HAP-1 (cell line): ENCODE measurements at regions not wholly inside any gene's neighbourhood (a gene's known extent, or its start where the extent isn't known, plus 50 kb on each side); places are given as distances from the start of the nearest gene placed in this dataset.
"Not testable (repeated sequence)": the region's sequence is repeated elsewhere in the genome, so short reads cannot be mapped to it uniquely, and the experiment has no call there.

Source experiments
- DNase-seq, 2 experiments: peaks; one replicate each; pipeline ENCODE4 v3.0.0-alpha.2; 2016 to 2020; ENCODE audit warnings: low spot score in 2 of 2
- H3K27me3 ChIP-seq: fragments of 250-450 bp; sonication (Bioruptor Pico); 2 replicates; pipeline ENCODE4 v1.5.1; 2020; ENCODE audit warnings: low read depth, mild to moderate bottlenecking, moderate library complexity
- H3K36me3 ChIP-seq: fragments of 250-450 bp; sonication (Bioruptor Pico); replicated peaks from 2 replicates; pipeline ENCODE4 v1.5.1; 2020; ENCODE audit warnings: mild to moderate bottlenecking
- H3K4me1 ChIP-seq: fragments of 250-450 bp; sonication (Bioruptor Pico); 2 replicates; pipeline ENCODE4 v1.5.1; 2020; ENCODE audit warnings: mild to moderate bottlenecking
- H3K4me3 ChIP-seq: fragments of 250-450 bp; sonication (Bioruptor Pico); 2 replicates; pipeline ENCODE4 v1.5.1; 2020; ENCODE audit warnings: mild to moderate bottlenecking, moderate library complexity
- H3K9me3 ChIP-seq: fragments of 250-450 bp; sonication (Bioruptor Pico); 2 replicates; pipeline ENCODE4 v1.5.1; 2020; ENCODE audit warnings: mild to moderate bottlenecking, moderate library complexity
- in situ Hi-C: fragments of 300-500 bp; cut with MboI; formaldehyde crosslinking; loops from 3 replicates; pipeline ENCODE4 v1.14.3; 2020; ENCODE audit warnings: low sequenced_read_pairs, inconsistent platforms, mixed read lengths

- H3K27me3 ChIP-seq = no peaks in the 10 kb centered on the region; the same call in 1 of the 2 replicates
These were observed 64.7 kb upstream of the LMO2 start for GRCh38 chr11:33956611-33957010.

DNA sequence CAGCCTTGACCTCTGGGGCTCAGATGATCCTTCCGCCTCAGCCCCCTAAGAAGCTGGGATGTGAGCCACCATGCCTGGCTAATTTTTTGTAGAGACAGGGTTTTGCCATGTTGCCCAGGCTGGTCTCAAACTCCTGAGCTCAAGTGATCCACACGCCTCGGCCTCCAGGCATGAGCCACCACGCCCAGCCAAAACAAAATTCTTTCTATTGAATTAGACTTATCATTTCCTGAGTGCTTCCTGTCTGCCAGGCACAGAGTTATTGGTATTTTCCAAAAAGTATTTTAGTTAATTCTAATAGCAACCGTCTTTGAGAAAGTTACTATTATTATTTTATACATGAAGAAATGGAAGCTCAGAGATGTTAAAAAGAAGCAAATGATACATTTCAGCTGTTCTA lies 61.4 kb upstream of the LMO2 start:
- DNase-seq = no peak
- in situ Hi-C loops = no loop called here
- no peaks in the 10 kb centered on the region for H3K9me3 ChIP-seq
- H3K27me3 ChIP-seq = no peaks in the 10 kb centered on the region; the same call in 1 of the 2 replicates
- H3K4me1 ChIP-seq = no peaks in the 10 kb centered on the region
- no peak overlapping the region for H3K4me3 ChIP-seq
- H3K36me3 ChIP-seq = no peaks in the 10 kb centered on the region

More at GRCh38 chr11:33956611-33957010, 64.7 kb upstream of the LMO2 start:
- Histone ChIP-seq H3K4me3 (no peak overlapping the region), H3K4me1 (no peaks in the 10 kb centered on the region), H3K9me3 (no peaks in the 10 kb centered on the region), H3K36me3 (no peaks in the 10 kb centered on the region)
- no peak for DNase-seq
- in situ Hi-C loops = no loop called here

- no peak for DNase-seq
- in situ Hi-C loops = no loop called here
- H3K9me3 ChIP-seq = no peaks in the 10 kb centered on the region
- H3K4me1 ChIP-seq = no peaks in the 10 kb centered on the region
- H3K4me3 ChIP-seq = no peak overlapping the region
- H3K27me3 ChIP-seq = no peaks in the 10 kb centered on the region; the same call in 1 of the 2 replicates
- no peaks in the 10 kb centered on the region for H3K36me3 ChIP-seq
These were observed 60.9 kb upstream of the LMO2 start for GRCh38 chr11:33952805-33953204.

DNA sequence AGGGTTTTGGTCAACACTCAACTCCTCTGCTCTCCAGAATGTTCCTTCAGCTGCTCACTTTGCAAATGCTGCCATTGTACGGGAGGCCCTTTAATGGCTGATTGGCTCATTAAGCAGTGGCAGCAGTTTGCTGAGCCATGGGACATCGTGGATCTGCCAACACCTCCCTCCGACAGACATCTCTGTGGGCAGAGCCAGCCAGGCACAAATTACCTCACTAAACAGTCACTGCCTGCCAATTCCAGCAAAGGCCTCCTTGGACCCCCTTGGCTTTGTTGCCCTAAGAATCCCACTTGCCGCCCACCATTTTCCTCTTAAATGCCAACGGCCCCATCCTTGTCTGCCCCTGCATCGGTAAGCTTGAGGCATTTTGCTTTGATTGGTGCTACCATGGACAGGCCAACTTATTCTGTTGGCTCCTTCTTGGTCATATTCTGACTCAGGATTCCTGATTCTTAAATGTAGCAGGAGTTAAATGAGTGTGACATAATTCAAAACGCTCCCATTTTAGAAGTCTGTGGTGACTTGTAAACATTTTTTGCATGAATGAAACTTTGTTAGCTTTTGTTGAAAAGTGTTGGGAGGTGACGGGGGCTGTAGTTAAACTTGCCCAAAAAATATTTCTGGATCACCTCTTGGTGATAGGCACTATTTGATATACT lies 57.5 kb upstream of the LMO2 start:
- Histone ChIP-seq H3K4me1 (no peaks in the 10 kb centered on the region), H3K27me3 (no peaks in the 10 kb centered on the region), H3K9me3 (no peaks in the 10 kb centered on the region), H3K36me3 (no peaks in the 10 kb centered on the region), H3K4me3 (no peak overlapping the region)
- in situ Hi-C loops = no loop called here
- no peak for DNase-seq

GRCh38 chr11:33948494-33948893 lies 56.6 kb upstream of the LMO2 start:
- H3K4me3 ChIP-seq = no peak overlapping the region
- DNase-seq = no peak
- no peaks in the 10 kb centered on the region for H3K27me3 ChIP-seq
- H3K4me1 ChIP-seq = no peaks in the 10 kb centered on the region
- in situ Hi-C loops = no loop called here
- no peaks in the 10 kb centered on the region for H3K36me3 ChIP-seq
- no peaks in the 10 kb centered on the region for H3K9me3 ChIP-seq

GRCh38 chr11:33947918-33948317 lies 56.0 kb upstream of the LMO2 start:
- not testable (repeated sequence) for H3K36me3 ChIP-seq

DNA sequence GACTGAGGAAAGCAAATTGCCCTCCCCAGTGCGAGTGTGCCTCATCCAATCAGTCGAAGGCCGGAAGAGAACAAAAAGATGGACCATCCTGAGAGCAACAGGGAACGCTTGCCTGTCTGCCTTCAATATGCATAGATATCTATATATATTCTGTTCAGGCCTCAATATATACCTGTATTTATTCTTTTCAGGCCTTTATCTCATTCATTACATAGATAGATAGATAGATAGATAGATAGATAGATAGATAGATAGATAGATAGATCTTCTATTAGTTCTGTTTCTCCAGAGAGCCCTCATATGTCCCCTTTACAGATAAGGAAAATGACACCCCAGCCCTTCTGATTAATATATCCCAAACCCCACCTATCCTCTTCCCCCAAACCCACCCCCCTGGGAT lies 55.1 kb upstream of the LMO2 start:
- no peaks in the 10 kb centered on the region for H3K4me1 ChIP-seq
- DNase-seq = no peak
- H3K9me3 ChIP-seq = no peaks in the 10 kb centered on the region
- H3K36me3 ChIP-seq = no peaks in the 10 kb centered on the region
- H3K4me3 ChIP-seq = no peak overlapping the region
- in situ Hi-C loops = no loop called here
- H3K27me3 ChIP-seq = no peaks in the 10 kb centered on the region

More at GRCh38 chr11:33947918-33948317, 56.0 kb upstream of the LMO2 start:
- H3K9me3 ChIP-seq, H3K4me3 ChIP-seq, H3K27me3 ChIP-seq, DNase-seq, in situ Hi-C loops, H3K4me1 ChIP-seq: not testable (repeated sequence)

GRCh38 chr11:33945481-33946268 lies 53.8 kb upstream of the LMO2 start:
- no peak for DNase-seq
- Histone ChIP-seq H3K27me3 (no peaks in the 10 kb centered on the region), H3K36me3 (no peaks in the 10 kb centered on the region), H3K4me1 (no peaks in the 10 kb centered on the region), H3K9me3 (no peaks in the 10 kb centered on the region), H3K4me3 (no peak overlapping the region)
- in situ Hi-C loops = no loop called here

GRCh38 chr11:33944693-33945424 lies 53.0 kb upstream of the LMO2 start:
- in situ Hi-C loops = no loop called here
- Histone ChIP-seq H3K36me3 (no peaks in the 10 kb centered on the region), H3K4me1 (no peaks in the 10 kb centered on the region), H3K4me3 (no peak overlapping the region), H3K27me3 (no peaks in the 10 kb centered on the region), H3K9me3 (no peaks in the 10 kb centered on the region)
- DNase-seq = no peak

DNA sequence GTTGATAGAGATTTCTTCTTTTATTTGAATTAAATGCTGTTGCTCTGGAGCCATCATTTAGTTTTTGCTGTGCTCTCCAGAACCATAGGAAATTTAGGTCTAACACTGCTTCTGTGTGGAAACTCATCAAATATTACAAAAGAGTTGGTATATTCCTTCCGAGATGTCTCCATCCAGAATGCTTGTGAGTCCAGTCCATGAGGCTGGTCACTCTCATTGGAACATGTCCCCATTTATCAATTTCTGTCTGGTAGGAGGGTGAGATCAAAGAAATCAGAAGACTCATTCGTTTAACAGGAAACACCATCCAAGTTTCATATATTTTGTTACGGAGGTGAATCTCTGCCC lies 52.4 kb upstream of the LMO2 start:
- no peak for DNase-seq
- Histone ChIP-seq H3K4me1 (no peaks in the 10 kb centered on the region), H3K4me3 (no peak overlapping the region), H3K27me3 (no peaks in the 10 kb centered on the region), H3K9me3 (no peaks in the 10 kb centered on the region), H3K36me3 (no peaks in the 10 kb centered on the region)
- in situ Hi-C loops = no loop called here

GRCh38 chr11:33942954-33943353 lies 51.1 kb upstream of the LMO2 start:
- no peaks in the 10 kb centered on the region for H3K9me3 ChIP-seq
- H3K4me1 ChIP-seq = no peaks in the 10 kb centered on the region
- in situ Hi-C loops = no loop called here
- H3K27me3 ChIP-seq = no peaks in the 10 kb centered on the region
- no peak overlapping the region for H3K4me3 ChIP-seq
- no peak for DNase-seq
- no peaks in the 10 kb centered on the region for H3K36me3 ChIP-seq

GRCh38 chr11:33941637-33942160 lies 49.8 kb upstream of the LMO2 start:
- no peak overlapping the region for H3K4me3 ChIP-seq
- no peaks in the 10 kb centered on the region for H3K9me3 ChIP-seq
- no peak for DNase-seq
- H3K4me1 ChIP-seq = no peaks in the 10 kb centered on the region
- no peaks in the 10 kb centered on the region for H3K27me3 ChIP-seq
- in situ Hi-C loops = no loop called here
- H3K36me3 ChIP-seq = no peaks in the 10 kb centered on the region
